ENCODE measurements at regions not wholly inside any gene's neighbourhood (a gene's known extent, or its start where the extent isn't known, plus 50 kb on each side); places are given as distances from the start of the nearest gene placed in this dataset.

- WGBS = 98% methylated on average over 6 of the region's 6 CpGs
- H3K9me3 ChIP-seq (ENCODE audit: control insufficient read depth in 2 of 2, insufficient read depth in 1 of 2, low read length in 1 of 2) = peaks cover 0 to 5% of the 10 kb centered on the region in 2 donors
- no peaks in the 10 kb centered on the region for H3K36me3 ChIP-seq (ENCODE audit: control insufficient read depth in 2 of 2, insufficient read depth in 2 of 2, low read length in 1 of 2)
- peaks cover 0 to 15% of the 10 kb centered on the region in 2 donors for H3K4me1 ChIP-seq (ENCODE audit: control insufficient read depth in 2 of 2, insufficient read depth in 2 of 2, low read length in 2 of 2)
- H3K27me3 ChIP-seq (ENCODE audit: control insufficient read depth in 2 of 2, insufficient read depth in 1 of 2, low read length in 1 of 2) = no peaks in the 10 kb centered on the region
- DNase-seq (ENCODE audit: low read depth in 6 of 9, low spot score in 9 of 9) = no peak
- no peak overlapping the region for H3K27ac ChIP-seq (ENCODE audit: low read depth in 1 of 2, low read length in 1 of 2)
- no peak overlapping the region for H3K4me3 ChIP-seq (ENCODE audit: low read length in 2 of 2)
These were observed 147.6 kb upstream of the TAB2 start for GRCh38 chr6:149169761-149170511.

GRCh38 chr6:149170564-149171452 is 146.7 kb upstream of the TAB2 start:
- Histone ChIP-seq H3K9me3 (ENCODE audit: control insufficient read depth in 2 of 2, insufficient read depth in 1 of 2, low read length in 1 of 2) (peaks cover 0 to 5% of the 10 kb centered on the region in 2 donors), H3K4me3 (ENCODE audit: low read length in 2 of 2) (no peak overlapping the region), H3K36me3 (ENCODE audit: control insufficient read depth in 2 of 2, insufficient read depth in 2 of 2, low read length in 1 of 2) (no peaks in the 10 kb centered on the region), H3K27ac (ENCODE audit: low read depth in 1 of 2, low read length in 1 of 2) (no peak overlapping the region), H3K27me3 (ENCODE audit: control insufficient read depth in 2 of 2, insufficient read depth in 1 of 2, low read length in 1 of 2) (no peaks in the 10 kb centered on the region), H3K4me1 (ENCODE audit: control insufficient read depth in 2 of 2, insufficient read depth in 2 of 2, low read length in 2 of 2) (peaks cover 0 to 15% of the 10 kb centered on the region in 2 donors)
- 94% methylated on average over 11 of the region's 11 CpGs for WGBS
- no peak for DNase-seq (ENCODE audit: low read depth in 6 of 9, low spot score in 9 of 9)

GRCh38 chr6:149173222-149173621 is 144.3 kb upstream of the TAB2 start:
- no peak for DNase-seq (ENCODE audit: low read depth in 6 of 9, low spot score in 9 of 9)
- Histone ChIP-seq H3K4me3 (ENCODE audit: low read length in 2 of 2) (no peak overlapping the region), H3K36me3 (ENCODE audit: control insufficient read depth in 2 of 2, insufficient read depth in 2 of 2, low read length in 1 of 2) (no peaks in the 10 kb centered on the region), H3K9me3 (ENCODE audit: control insufficient read depth in 2 of 2, insufficient read depth in 1 of 2, low read length in 1 of 2) (peaks cover 0 to 5% of the 10 kb centered on the region in 2 donors), H3K27me3 (ENCODE audit: control insufficient read depth in 2 of 2, insufficient read depth in 1 of 2, low read length in 1 of 2) (no peaks in the 10 kb centered on the region), H3K4me1 (ENCODE audit: control insufficient read depth in 2 of 2, insufficient read depth in 2 of 2, low read length in 2 of 2) (peaks cover 0 to 7% of the 10 kb centered on the region in 2 donors), H3K27ac (ENCODE audit: low read depth in 1 of 2, low read length in 1 of 2) (no peak overlapping the region)

GRCh38 chr6:149174962-149175361 is 142.6 kb upstream of the TAB2 start:
- whole genome bisulfite sequencing = 99% methylated on average over 1 of the region's 1 CpG
- no peaks in the 10 kb centered on the region for H3K27me3 ChIP-seq (ENCODE audit: control insufficient read depth in 2 of 2, insufficient read depth in 1 of 2, low read length in 1 of 2)
- DNase-seq (ENCODE audit: low read depth in 6 of 9, low spot score in 9 of 9) = no peak
- H3K4me1 ChIP-seq (ENCODE audit: control insufficient read depth in 2 of 2, insufficient read depth in 2 of 2, low read length in 2 of 2) = no peaks in the 10 kb centered on the region
- no peak overlapping the region for H3K4me3 ChIP-seq (ENCODE audit: low read length in 2 of 2)
- no peaks in the 10 kb centered on the region for H3K9me3 ChIP-seq (ENCODE audit: control insufficient read depth in 2 of 2, insufficient read depth in 1 of 2, low read length in 1 of 2)
- H3K36me3 ChIP-seq (ENCODE audit: control insufficient read depth in 2 of 2, insufficient read depth in 2 of 2, low read length in 1 of 2) = no peaks in the 10 kb centered on the region
- H3K27ac ChIP-seq (ENCODE audit: low read depth in 1 of 2, low read length in 1 of 2) = no peak overlapping the region

GRCh38 chr6:149176971-149177667 is 140.4 kb upstream of the TAB2 start:
- no peak for DNase-seq (ENCODE audit: low read depth in 6 of 9, low spot score in 9 of 9)
- 97% methylated on average over 8 of the region's 8 CpGs for WGBS
- no peak overlapping the region for H3K27ac ChIP-seq (ENCODE audit: low read depth in 1 of 2, low read length in 1 of 2)
- H3K4me3 ChIP-seq (ENCODE audit: low read length in 2 of 2) = no peak overlapping the region
- H3K27me3 ChIP-seq (ENCODE audit: control insufficient read depth in 2 of 2, insufficient read depth in 1 of 2, low read length in 1 of 2) = no peaks in the 10 kb centered on the region
- H3K4me1 ChIP-seq (ENCODE audit: control insufficient read depth in 2 of 2, insufficient read depth in 2 of 2, low read length in 2 of 2) = no peaks in the 10 kb centered on the region
- no peaks in the 10 kb centered on the region for H3K9me3 ChIP-seq (ENCODE audit: control insufficient read depth in 2 of 2, insufficient read depth in 1 of 2, low read length in 1 of 2)
- H3K36me3 ChIP-seq (ENCODE audit: control insufficient read depth in 2 of 2, insufficient read depth in 2 of 2, low read length in 1 of 2) = no peaks in the 10 kb centered on the region

GRCh38 chr6:149179431-149179830 is 138.1 kb upstream of the TAB2 start:
- H3K9me3 ChIP-seq (ENCODE audit: control insufficient read depth in 2 of 2, insufficient read depth in 1 of 2, low read length in 1 of 2) = no peaks in the 10 kb centered on the region
- no peak for DNase-seq (ENCODE audit: low read depth in 6 of 9, low spot score in 9 of 9)
- no peaks in the 10 kb centered on the region for H3K36me3 ChIP-seq (ENCODE audit: control insufficient read depth in 2 of 2, insufficient read depth in 2 of 2, low read length in 1 of 2)
- H3K4me3 ChIP-seq (ENCODE audit: low read length in 2 of 2) = no peak overlapping the region
- H3K27me3 ChIP-seq (ENCODE audit: control insufficient read depth in 2 of 2, insufficient read depth in 1 of 2, low read length in 1 of 2) = no peaks in the 10 kb centered on the region
- H3K27ac ChIP-seq (ENCODE audit: low read depth in 1 of 2, low read length in 1 of 2) = no peak overlapping the region
- WGBS = 94% methylated on average over 1 of the region's 1 CpG
- no peaks in the 10 kb centered on the region for H3K4me1 ChIP-seq (ENCODE audit: control insufficient read depth in 2 of 2, insufficient read depth in 2 of 2, low read length in 2 of 2)

- H3K9me3 ChIP-seq (ENCODE audit: control insufficient read depth in 2 of 2, insufficient read depth in 1 of 2, low read length in 1 of 2) = no peaks in the 10 kb centered on the region
- no peaks in the 10 kb centered on the region for H3K4me1 ChIP-seq (ENCODE audit: control insufficient read depth in 2 of 2, insufficient read depth in 2 of 2, low read length in 2 of 2)
- H3K4me3 ChIP-seq (ENCODE audit: low read length in 2 of 2) = no peak overlapping the region
- no peak overlapping the region for H3K27ac ChIP-seq (ENCODE audit: low read depth in 1 of 2, low read length in 1 of 2)
- 97% methylated on average over 5 of the region's 5 CpGs for WGBS
- DNase-seq (ENCODE audit: low read depth in 6 of 9, low spot score in 9 of 9) = no peak
- no peaks in the 10 kb centered on the region for H3K27me3 ChIP-seq (ENCODE audit: control insufficient read depth in 2 of 2, insufficient read depth in 1 of 2, low read length in 1 of 2)
- H3K36me3 ChIP-seq (ENCODE audit: control insufficient read depth in 2 of 2, insufficient read depth in 2 of 2, low read length in 1 of 2) = no peaks in the 10 kb centered on the region
These were observed 136.2 kb upstream of the TAB2 start for GRCh38 chr6:149181304-149181703.

- WGBS = 75% methylated on average over 6 of the region's 6 CpGs
- no peak for DNase-seq (ENCODE audit: low read depth in 6 of 9, low spot score in 9 of 9)
These were observed 135.2 kb upstream of the TAB2 start for GRCh38 chr6:149182262-149182661.

GRCh38 chr6:149184523-149184922 is 133.0 kb upstream of the TAB2 start:
- Histone ChIP-seq H3K4me1 (ENCODE audit: control insufficient read depth in 2 of 2, insufficient read depth in 2 of 2, low read length in 2 of 2) (no peaks in the 10 kb centered on the region), H3K9me3 (ENCODE audit: control insufficient read depth in 2 of 2, insufficient read depth in 1 of 2, low read length in 1 of 2) (no peaks in the 10 kb centered on the region), H3K27ac (ENCODE audit: low read depth in 1 of 2, low read length in 1 of 2) (no peak overlapping the region), H3K27me3 (ENCODE audit: control insufficient read depth in 2 of 2, insufficient read depth in 1 of 2, low read length in 1 of 2) (no peaks in the 10 kb centered on the region), H3K4me3 (ENCODE audit: low read length in 2 of 2) (no peak overlapping the region), H3K36me3 (ENCODE audit: control insufficient read depth in 2 of 2, insufficient read depth in 2 of 2, low read length in 1 of 2) (no peaks in the 10 kb centered on the region)
- DNase-seq (ENCODE audit: low read depth in 6 of 9, low spot score in 9 of 9) = no peak
- WGBS = 98% methylated on average over 2 of the region's 2 CpGs

More at GRCh38 chr6:149182262-149182661, 135.2 kb upstream of the TAB2 start:
- Histone ChIP-seq H3K27ac (ENCODE audit: low read depth in 1 of 2, low read length in 1 of 2) (no peak overlapping the region), H3K36me3 (ENCODE audit: control insufficient read depth in 2 of 2, insufficient read depth in 2 of 2, low read length in 1 of 2) (no peaks in the 10 kb centered on the region), H3K9me3 (ENCODE audit: control insufficient read depth in 2 of 2, insufficient read depth in 1 of 2, low read length in 1 of 2) (no peaks in the 10 kb centered on the region), H3K4me3 (ENCODE audit: low read length in 2 of 2) (no peak overlapping the region), H3K27me3 (ENCODE audit: control insufficient read depth in 2 of 2, insufficient read depth in 1 of 2, low read length in 1 of 2) (no peaks in the 10 kb centered on the region), H3K4me1 (ENCODE audit: control insufficient read depth in 2 of 2, insufficient read depth in 2 of 2, low read length in 2 of 2) (no peaks in the 10 kb centered on the region)

All from thymus (tissue), 11 donors.